ENCODE measurements at regions not wholly inside any gene's neighbourhood (a gene's known extent, or its start where the extent isn't known, plus 50 kb on each side); places are given as distances from the start of the nearest gene placed in this dataset.

DNA sequence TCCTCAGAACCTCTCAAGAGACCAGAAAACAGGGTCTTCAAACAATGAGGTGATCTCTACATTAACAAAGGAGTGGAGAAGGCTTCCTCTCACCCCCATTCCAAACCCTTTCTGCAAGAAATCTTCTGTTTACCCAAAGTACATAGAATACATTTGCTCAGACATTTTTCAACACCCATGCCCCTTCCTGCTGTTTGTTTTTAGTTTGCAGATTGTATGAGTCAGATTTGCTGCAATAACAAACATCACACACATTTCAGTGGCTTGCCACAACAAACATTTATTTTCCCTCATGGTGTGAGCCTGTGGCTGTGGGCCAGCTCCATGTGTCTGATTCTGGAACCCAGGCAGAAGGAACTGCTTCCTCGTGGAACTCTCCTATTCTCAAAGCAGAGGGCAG is 68.2 kb upstream of the BAIAP2L1 start:
- H3K4me3 ChIP-seq (ENCODE audit: low read depth, low read length), result no peak overlapping the region
- DNase-seq (ENCODE audit: low read depth), result no peak
- no peak for TF ChIP-seq CTCF (conservative IDR thresholded peaks at IDR 0.05; ENCODE audit: low read depth, low read length)

DNA sequence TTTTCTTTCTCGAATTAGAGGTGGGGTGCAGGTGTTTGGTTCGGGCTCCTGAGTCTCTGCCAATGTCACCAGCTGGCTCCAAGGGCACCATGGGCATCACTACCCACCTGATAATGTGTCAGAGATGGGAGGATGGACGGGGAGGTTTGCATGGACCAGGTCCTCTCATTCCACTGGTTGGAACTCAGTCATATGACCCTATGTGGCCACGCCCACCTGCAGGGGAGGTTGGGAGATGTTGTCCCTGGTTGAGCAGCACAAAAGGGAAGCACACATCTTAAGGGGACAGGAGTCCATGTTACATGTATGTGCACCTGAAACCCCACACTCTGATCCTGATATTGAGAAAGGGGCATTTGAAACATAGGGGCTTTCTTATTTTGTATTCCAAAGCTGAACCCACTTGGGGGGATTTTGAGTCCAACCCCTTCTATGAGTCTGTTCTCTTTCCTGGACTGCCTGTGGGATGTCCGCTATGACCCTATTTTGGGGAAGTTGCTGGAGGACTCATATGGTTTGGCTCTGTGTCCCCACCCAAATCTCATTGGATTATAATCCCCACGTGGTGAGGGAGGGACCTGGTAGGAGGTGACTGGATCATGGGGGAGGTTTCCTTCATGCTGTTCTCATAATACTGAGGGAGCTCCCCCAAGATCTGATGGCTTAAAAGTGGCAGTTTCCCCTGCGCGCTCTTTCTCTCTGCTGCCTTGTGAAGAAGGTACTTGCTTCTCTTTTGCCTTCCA is 66.9 kb upstream of the BAIAP2L1 start:
- TF ChIP-seq CTCF (conservative IDR thresholded peaks at IDR 0.05; ENCODE audit: low read depth, low read length), result no peak
- H3K4me3 ChIP-seq (ENCODE audit: low read depth, low read length), result no peak overlapping the region

GRCh38 chr7:98465022-98465421 is 64.1 kb upstream of the BAIAP2L1 start:
- no peak for DNase-seq (ENCODE audit: low read depth)
- no peak for TF ChIP-seq CTCF (conservative IDR thresholded peaks at IDR 0.05; ENCODE audit: low read depth, low read length)

More for the DNA sequence above, 66.9 kb upstream of the BAIAP2L1 start:
- no peak for DNase-seq (ENCODE audit: low read depth)

GRCh38 chr7:98464558-98464940 is 63.7 kb upstream of the BAIAP2L1 start:
- no peak overlapping the region for H3K4me3 ChIP-seq (ENCODE audit: low read depth, low read length)
- no peak for TF ChIP-seq CTCF (conservative IDR thresholded peaks at IDR 0.05; ENCODE audit: low read depth, low read length)
- DNase-seq (ENCODE audit: low read depth), result no peak

More at GRCh38 chr7:98465022-98465421, 64.1 kb upstream of the BAIAP2L1 start:
- H3K4me3 ChIP-seq (ENCODE audit: low read depth, low read length), result no peak overlapping the region

DNA sequence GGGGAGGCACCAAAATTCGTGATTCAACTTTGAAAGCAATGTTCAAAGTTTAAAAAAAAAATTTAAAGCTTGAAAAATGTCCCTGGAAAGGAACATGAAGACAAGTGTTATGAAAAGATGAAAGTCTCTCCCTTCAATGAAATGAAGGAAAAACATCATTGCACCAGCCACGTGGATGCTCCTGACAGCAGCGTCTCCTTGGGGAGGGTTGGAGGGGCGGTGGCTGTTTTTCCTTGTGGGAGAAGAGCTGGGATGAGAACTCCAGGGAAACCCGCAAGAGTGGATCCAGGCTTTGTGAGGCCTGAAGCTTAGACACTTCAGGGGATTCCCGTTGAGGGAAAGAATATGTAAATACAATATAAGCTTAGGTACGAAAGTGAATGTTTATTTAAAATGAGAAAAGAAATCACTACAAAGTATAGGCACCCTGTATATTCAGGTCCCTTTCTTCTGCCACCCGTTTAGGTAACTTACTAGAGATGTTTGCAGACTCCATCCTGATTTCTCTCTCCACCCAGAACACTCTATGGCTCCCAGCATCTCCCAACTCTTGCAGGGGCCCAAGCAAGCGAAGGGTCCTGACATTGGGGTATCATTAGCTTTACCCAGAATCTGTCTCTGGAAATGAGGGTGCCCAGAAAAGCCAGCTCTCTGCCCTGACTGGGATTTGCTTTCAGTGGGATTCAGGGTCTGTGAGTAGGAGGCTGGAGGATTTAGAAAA is 63.1 kb upstream of the BAIAP2L1 start:
- H3K4me3 ChIP-seq (ENCODE audit: low read depth, low read length), result no peak overlapping the region
- no peak for TF ChIP-seq CTCF (conservative IDR thresholded peaks at IDR 0.05; ENCODE audit: low read depth, low read length)
- no peak for DNase-seq (ENCODE audit: low read depth)

DNA sequence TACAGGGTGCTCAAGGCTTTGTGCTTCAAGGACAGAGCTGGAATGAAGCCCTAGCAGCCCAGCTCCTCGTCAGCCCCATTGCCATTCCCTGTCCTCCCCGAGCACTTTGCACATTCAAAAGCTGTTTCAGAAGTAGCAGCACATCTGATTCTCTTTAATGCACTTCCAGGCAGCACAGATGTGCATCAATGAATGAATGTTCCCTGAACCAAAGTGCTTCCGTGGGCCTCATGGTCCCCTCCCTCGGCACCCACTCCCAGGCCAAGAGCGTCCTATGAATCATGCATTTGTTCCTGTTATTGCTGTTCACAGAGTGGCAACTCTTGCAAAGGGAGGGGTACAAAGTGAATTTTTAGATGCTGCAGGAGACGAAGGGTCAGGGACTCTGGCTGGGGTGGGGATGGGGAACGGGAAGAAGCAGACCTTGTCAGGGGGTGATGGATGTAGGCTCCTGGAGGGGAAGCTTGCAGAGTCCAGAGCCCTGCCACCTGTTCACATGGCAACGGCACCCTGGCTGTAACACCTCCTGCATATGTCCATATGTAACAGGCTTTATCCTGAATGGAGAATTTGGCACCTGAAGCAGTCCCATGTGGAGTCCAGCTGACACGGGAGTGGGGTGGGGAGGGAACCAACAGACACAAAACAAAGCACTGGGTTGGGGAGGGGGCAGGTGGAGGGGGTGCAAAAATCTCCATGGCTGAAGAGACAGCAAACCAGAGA is 62.2 kb upstream of the BAIAP2L1 start:
- no peak overlapping the region for H3K4me3 ChIP-seq (ENCODE audit: low read depth, low read length)
- TF ChIP-seq CTCF (conservative IDR thresholded peaks at IDR 0.05; ENCODE audit: low read depth, low read length), result no peak
- no peak for DNase-seq (ENCODE audit: low read depth)

Measured in epithelial cell of proximal tubule (primary cell).